CD4-positive, alpha-beta T cell treated with Interleukin-15 for 1 hour (primary cell): ENCODE measurements at regions not wholly inside any gene's neighbourhood (a gene's known extent, or its start where the extent isn't known, plus 50 kb on each side); places are given as distances from the start of the nearest gene placed in this dataset.

ENCODE experiments used
- DNase-seq: peaks from one replicate; pipeline ENCODE4 v3.0.0-alpha.2; 2020

- DNase-seq = no peak
These were observed 446.5 kb downstream of the TLE1 start for GRCh38 chr9:81242866-81243265.

DNA sequence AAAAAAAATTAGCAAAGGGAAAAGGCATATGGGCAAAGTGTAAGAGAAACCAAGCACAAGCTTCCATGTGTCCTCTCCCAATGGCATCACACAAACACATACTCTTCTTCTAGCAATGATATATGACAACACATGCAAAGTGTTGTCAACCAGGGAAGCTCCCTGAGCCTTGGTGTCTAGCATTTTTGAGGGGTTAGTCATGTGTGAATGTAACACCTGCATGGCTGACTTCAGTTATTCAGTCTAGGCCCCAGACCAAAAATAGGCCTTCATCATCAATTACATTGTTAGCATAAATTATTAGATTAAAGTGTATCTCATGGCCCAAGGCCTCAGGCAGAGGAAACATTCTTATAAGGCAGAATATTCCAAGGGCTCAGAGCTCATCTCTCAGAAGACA, 450.0 kb downstream of the TLE1 start:
- DNase-seq = no peak

- no peak for DNase-seq
These were observed 451.6 kb downstream of the TLE1 start for GRCh38 chr9:81237565-81238231.

DNA sequence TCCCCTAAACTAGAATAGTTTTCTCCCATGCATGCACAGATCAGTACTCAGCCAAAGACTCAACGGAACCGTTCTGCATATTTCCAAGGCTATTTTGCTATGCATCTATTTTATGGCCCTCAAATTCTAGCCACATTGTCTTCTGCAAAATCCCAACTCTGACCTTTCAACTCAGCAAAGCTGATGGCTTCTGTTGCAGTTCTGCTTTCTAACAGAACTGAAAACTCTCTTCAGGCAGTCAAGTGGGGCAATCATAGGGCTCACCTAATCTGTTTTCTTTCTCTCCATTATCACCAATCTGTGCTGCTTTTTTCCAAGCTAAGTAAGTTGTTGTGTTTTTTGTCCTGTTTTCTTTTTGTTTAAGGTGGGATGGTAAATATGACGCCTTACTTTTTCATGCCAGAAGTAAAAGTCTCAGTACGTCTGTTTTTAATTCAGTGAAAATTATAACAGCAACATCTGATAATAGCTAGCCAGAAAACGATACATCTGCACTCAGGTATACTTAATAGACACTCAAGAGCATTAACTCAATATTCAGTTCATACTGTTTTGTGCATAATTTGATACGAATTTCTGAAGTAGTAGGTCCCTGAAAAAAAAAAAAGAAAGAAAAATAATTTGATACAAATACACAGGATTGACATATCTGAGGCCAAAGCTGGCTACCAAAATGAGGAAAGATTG, 454.3 kb downstream of the TLE1 start:
- DNase-seq = no peak

DNA sequence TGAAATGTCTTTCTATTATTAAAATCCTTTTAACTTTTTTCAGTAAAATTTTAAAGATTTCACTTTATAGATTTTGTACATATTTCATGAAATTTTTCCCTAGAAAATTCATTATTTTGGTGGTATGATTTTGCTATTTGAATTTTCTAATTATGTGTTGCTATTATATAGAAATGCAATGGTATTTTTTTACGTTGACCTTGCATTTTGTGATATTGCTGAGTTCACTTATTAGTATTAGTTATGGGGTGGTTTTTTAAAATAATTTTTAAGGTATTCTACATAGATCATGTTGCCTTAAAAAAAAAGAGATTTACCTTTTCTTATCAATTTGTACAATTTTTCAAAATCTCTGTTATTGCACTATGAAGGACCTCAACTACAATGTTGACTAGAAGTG, 458.3 kb downstream of the TLE1 start:
- DNase-seq = no peak

- DNase-seq = no peak
These were observed 461.7 kb downstream of the TLE1 start for GRCh38 chr9:81227507-81228245.

DNA sequence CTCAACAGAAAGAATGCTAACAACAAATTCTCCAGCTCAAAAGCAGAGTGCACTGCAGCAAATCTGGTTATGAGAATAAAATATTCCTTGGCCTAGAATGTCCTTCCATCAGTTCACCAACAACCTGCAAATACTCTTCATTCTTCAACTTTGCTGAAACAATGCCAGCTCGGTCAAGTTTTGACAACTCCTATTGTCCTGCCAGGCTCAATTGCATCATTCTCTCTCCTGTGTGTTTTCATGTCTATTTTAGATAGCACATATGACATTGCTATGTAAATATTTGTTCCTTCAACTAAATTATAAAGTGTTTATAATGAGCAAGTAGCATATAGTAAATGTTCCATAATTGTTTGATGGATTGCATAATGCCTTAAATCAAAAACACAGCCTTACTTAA, 463.8 kb downstream of the TLE1 start:
- DNase-seq = no peak

DNA sequence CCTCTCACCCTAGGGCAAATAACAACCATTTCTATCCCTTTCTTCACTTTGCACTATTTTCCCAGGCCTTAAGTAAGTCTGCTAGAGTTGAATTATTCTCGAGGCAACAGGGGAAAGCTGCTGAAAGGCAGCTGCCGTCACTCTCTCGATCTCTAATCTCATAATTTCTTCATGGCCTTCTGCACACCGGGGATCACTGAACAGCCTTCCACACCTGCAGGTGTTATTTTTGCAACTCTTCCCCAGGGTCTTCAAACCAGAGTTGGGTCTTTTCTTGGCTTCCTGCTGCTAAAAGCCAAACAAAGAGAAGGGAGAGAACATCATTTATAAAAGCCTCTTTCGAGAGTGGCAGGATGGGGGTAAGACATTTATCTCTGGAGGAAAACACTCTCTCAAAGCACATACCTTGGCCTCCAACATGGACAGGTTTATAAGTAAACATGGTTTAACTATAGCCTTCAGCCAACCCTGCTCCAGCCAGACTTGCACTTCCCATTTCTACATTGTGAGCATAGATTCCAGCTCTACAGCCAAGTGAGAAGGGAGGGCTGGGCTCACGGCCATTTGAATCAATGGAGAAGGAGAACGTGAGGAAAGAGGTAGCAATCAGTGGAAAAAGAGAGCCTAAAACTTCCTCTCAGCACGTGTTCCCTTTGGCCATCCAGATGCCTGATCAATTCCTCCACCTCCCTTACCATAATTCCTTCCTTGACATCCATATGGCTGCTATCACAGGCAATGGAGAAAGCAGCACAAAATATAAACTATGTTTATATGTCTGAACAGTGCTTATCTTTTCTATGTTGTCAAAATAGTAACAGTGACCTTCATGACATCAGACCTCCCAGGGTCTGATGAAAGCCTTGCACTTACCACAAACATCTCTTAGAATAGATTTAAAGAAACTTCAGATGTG, 464.9 kb downstream of the TLE1 start:
- no peak for DNase-seq

GRCh38 chr9:81214975-81215374, 474.4 kb downstream of the TLE1 start:
- DNase-seq = no peak

DNA sequence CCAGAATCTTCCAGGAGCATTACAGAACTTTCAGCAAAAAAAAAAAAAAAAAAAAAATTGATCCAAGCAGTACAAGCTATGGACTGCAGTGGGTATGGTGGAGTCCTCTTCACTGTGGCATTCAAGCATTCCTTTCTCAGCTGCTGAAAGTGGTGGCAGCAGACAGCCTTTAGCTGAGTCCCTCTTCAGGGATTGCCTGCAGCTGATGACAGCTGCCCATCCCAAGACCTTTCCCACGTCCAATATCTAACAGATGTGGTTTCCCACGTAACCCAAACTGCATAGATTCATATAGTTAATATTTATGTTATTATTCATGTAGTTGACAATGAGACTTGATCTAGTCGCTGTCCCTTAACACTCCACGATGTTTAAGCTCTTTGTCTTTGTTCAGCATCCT, 475.9 kb downstream of the TLE1 start:
- DNase-seq = no peak

- no peak for DNase-seq
These were observed 477.6 kb downstream of the TLE1 start for GRCh38 chr9:81211741-81212140.

GRCh38 chr9:81207651-81208050, 481.7 kb downstream of the TLE1 start:
- no peak for DNase-seq

DNA sequence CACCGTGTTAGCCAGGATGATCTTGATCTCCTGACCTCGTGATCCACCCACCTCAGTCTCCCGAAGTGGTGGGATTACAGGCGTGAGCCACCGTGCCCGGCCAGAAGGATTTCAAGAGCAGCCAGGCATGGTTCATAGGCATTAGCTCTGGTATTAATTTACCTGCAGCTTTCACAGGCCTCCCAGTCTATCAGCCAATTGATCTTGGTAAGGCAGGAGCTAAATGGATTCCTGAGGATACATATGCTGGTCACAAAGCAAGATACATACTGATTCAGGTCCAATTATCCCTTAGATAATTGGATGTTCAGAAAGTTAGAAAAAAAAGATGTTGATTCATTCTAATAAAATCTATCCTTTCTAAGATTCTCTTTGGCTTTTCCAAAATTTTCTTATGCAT, 487.1 kb downstream of the TLE1 start:
- no peak for DNase-seq

GRCh38 chr9:81195206-81195605, 494.1 kb downstream of the TLE1 start:
- DNase-seq = no peak

- DNase-seq = no peak
These were observed 495.7 kb downstream of the TLE1 start for GRCh38 chr9:81193362-81194339.

DNA sequence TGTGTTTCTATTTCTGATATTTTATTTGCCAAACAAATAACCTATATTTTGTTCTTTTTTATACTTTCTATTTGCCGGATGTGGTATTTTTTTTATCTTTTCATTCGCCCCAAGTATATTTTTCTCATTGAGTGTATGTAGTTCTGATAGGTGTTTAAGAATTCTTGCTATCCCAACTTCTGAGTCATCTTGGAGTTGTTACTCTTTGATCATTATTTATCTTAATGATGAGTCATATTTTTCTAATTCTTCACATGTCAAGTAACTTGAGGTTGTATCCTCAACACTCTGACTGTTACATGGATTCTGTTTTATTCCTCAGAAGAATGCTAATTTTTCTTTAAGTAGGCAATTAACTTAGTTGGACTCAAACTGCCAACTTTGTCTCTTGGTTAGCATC, 498.1 kb downstream of the TLE1 start:
- DNase-seq = no peak

DNA sequence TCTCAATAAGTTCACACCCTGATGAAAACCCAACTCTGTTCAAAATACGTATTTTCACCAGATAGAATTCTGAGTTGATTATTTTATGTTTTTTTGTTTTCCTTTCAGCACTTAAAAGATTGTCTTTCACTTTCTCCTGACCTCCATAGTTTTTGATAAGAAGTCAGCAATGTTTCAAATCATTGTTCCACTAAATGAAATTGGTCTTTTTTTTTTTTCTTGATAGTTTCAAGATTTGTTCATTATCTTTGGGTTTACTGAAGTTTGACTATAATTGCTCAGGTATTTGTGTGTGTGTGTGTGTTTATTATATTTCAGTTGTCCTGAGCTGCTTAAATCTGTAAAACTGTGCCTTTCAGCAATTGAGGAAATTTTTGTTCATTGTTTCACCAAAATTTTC, 498.7 kb downstream of the TLE1 start:
- DNase-seq = no peak

DNA sequence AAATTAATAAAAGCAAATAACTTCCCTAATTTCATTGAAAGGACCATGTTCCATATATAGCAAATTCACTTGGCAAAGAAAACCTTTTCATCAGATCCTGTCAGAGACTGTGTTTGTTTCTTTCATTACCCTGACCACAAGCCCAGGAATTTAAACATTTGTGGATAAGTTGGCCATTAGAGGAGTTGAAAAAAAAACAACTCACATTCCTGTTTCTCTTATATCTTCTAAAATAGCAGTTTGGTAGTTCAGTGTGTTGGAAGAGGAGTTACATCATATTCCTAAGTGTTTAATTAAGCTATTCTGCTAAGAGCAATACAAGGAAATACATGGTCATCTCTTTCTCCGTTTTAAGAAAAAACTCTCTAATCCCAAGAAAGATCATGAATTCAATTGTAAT, 505.6 kb downstream of the TLE1 start:
- no peak for DNase-seq

- no peak for DNase-seq
These were observed 506.9 kb downstream of the TLE1 start for GRCh38 chr9:81182431-81182830.

DNA sequence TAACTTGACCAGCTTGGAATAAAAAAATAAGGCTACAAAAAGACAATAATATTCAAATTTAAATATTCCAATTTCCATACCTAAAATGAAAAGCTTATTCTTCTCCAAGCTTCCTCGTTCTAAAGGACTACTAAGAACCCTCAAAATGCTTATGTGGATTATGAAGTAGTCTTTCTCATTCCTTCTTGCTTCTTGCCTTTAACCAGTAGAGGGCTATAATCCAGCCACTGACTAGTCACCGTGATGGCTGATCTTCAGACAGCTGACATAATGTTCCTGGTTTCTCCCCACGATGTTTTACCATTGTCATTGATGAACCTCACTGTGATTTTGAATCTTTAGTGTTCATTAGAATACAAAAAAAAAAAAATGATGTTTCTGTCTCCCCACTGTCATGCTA, 515.3 kb downstream of the TLE1 start:
- no peak for DNase-seq

DNA sequence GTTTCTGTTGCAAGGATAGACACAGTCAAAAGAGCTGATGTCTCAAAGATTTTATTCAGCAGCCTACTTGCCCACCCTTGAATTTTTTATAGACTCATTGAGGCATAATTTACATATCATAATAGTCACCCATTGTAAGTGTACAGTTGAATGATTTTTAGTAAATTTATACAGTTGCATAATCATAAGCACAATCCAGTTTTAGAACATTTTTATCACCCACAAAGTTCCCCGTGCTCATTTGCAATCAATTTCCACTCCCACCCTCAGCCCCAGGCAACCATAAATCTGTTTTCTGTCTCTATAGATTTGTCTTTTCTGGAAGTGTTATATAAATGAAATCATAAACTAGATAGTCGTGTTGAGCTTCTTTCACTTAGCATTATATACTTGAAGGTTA, 517.7 kb downstream of the TLE1 start:
- no peak for DNase-seq

DNA sequence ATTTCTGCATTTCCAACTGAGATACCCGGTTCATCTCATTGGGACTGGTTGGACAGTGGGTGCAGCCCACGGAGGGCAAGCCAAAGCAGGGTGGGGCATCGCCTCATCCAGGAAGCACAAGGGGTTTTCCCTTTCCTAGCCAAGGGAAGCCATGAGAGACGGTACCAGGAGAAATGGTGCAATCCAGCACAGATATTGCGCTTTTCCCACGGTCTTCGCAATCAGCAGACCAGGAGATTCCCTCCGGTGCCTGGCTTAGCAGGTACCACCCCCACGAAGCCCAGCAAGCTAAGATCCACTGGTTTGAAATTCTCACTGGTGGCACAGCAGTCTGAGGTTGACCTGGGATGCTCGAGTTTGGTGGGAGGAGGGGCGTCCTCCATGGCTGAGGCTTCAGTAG, 527.0 kb downstream of the TLE1 start:
- no peak for DNase-seq
